Keratinocyte (primary cell): ENCODE measurements at regions not wholly inside any gene's neighbourhood (a gene's known extent, or its start where the extent isn't known, plus 50 kb on each side); places are given as distances from the start of the nearest gene placed in this dataset.

ENCODE experiments used
- EZH2 ChIP-seq: IDR thresholded peaks from one replicate; pipeline ENCODE4 v1.6.1; 2012; ENCODE audit warnings: inconsistent platforms, mild to moderate bottlenecking, low read length, moderate library complexity
- TF ChIP-seq, protein P1 (sequence below), 3 experiments: IDR thresholded peaks in 1 of 3; conservative IDR thresholded peaks in 1 of 3; optimal IDR thresholded peaks in 1 of 3; 2 replicates in 2 of 3; 3 replicates in 1 of 3; pipeline versions ENCODE3 to v1.5.1; 2011; ENCODE audit warnings: low read length in 3 of 3, mild to moderate bottlenecking in 3 of 3, moderate library complexity in 2 of 3, control low read depth in 1 of 3, inconsistent platforms in 1 of 3; ENCODE audit not compliant: insufficient read depth in 2 of 3; ENCODE audit errors: extremely low read depth in 1 of 3

DNA sequence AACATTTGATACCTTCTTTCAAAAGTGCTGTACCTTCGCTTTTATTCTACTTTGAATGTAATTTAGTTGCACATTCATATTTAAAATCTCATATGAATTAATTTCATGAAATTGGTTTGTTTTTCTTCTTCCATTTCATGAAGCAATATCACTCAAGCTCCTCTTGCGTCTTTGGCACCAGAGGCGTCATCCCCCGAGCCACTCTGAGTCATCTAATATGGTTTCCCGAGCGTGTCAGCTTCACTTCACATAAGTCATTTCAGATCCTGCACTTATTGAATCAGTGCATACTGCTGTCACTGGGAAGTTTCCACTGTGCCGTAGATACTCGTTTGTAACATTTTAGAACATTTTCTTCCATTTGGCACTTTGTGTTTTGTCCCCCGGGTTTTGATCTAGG, 105.6 kb downstream of the SLC25A47 start:
- TF ChIP-seq, protein P1, sequence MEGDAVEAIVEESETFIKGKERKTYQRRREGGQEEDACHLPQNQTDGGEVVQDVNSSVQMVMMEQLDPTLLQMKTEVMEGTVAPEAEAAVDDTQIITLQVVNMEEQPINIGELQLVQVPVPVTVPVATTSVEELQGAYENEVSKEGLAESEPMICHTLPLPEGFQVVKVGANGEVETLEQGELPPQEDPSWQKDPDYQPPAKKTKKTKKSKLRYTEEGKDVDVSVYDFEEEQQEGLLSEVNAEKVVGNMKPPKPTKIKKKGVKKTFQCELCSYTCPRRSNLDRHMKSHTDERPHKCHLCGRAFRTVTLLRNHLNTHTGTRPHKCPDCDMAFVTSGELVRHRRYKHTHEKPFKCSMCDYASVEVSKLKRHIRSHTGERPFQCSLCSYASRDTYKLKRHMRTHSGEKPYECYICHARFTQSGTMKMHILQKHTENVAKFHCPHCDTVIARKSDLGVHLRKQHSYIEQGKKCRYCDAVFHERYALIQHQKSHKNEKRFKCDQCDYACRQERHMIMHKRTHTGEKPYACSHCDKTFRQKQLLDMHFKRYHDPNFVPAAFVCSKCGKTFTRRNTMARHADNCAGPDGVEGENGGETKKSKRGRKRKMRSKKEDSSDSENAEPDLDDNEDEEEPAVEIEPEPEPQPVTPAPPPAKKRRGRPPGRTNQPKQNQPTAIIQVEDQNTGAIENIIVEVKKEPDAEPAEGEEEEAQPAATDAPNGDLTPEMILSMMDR (optimal IDR thresholded peaks at IDR 0.05 in 1 of 3, IDR thresholded peaks at IDR 0.05 in 1 of 3, conservative IDR thresholded peaks at IDR 0.05 in 1 of 3; ENCODE audit: extremely low read depth in 1 of 3, insufficient read depth in 2 of 3, low read length in 3 of 3): no peak
- TF ChIP-seq EZH2: no peak
